ENCODE measurements at regions not wholly inside any gene's neighbourhood (a gene's known extent, or its start where the extent isn't known, plus 50 kb on each side); places are given as distances from the start of the nearest gene placed in this dataset.

DNA sequence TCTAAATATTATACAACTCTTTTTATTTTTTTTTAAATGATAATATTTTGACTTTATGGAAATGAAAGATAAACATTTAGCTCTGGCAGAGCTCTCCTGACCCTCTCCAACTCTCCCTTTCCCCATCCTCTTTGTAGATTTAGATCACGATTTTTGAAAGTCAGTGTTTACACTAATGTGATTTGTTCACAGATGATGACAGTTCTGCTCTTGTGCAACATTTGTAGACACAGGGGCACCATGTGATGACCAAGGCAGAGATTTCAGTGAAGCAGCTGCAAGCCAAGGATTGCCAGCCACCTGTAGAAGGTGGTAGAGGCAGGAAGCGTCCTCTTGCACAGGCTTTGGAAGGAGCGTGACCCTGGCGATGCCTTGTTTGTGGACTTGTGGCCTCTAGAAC, 483.2 kb downstream of the QKI start:
- DNase-seq (ENCODE audit: low spot score) = no peak
- FAIRE-seq = no peak

DNA sequence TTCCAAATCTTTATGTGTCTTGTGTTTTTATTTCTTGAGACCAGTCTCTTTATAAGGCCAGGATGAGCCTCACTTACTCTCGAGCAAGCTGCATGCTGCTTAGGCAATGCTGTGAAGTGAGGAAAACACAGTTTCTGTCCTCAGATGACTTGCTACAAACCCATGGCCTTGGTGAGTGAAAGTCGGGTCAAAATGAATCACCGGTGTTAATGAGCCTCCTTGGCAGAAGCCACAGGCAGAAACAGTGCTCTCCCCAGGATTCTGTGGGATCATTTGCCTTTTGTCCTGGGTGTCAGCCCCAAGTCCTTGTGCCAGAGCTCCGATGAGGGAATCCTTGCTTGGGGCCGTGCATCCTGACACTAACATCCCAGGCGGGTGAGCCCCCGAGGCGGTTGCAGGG, 482.5 kb downstream of the QKI start:
- DNase-seq (ENCODE audit: low spot score) (no peak), FAIRE-seq (no peak)

DNA sequence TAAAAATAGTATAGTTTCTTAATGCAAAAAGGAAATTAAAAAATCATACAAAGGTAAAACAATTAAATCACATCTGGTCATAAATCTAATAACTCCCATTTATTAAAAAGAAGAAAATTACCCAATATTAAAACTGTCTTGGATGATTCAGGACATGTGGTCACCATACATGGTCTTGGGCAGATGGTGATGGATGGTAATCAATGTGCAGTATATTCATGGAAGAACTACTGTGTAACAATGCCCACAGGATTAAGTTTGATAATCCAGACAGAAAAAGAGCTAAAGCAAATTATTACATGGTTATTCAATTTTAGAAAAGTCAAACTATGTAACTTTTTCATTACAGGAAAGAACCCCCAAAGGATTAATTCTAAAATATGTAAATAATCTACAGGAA, 480.6 kb downstream of the QKI start:
- FAIRE-seq (no peak), DNase-seq (ENCODE audit: low spot score) (no peak)

DNA sequence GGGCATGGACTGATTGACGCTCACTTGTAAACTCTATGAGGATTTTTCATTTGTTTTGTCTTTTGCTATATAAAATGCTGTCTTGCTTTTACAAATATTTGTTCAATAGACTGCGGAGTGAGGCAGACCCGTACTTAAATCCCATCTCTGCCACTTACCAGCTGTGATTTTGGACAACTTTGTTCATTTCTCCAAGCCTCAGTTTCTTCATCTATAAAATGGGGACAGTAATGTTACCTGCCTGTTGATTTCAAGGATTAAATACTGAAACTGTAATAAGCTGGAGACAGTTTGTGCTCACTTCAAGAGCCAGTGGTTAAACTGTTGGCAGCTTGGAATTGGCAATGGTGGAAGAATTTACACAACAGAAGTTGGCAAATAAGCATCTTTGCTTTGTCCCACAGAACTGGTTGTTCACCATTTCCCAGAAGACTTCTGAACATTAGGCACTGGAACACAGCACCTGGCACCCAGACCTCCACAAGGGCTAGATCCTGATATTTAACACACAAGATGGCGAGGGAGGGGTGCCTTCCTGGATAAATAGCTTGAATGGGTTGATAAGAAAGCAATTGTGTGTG, 479.2 kb downstream of the QKI start:
- DNase-seq (ENCODE audit: low spot score) (no peak), FAIRE-seq (no peak)

DNA sequence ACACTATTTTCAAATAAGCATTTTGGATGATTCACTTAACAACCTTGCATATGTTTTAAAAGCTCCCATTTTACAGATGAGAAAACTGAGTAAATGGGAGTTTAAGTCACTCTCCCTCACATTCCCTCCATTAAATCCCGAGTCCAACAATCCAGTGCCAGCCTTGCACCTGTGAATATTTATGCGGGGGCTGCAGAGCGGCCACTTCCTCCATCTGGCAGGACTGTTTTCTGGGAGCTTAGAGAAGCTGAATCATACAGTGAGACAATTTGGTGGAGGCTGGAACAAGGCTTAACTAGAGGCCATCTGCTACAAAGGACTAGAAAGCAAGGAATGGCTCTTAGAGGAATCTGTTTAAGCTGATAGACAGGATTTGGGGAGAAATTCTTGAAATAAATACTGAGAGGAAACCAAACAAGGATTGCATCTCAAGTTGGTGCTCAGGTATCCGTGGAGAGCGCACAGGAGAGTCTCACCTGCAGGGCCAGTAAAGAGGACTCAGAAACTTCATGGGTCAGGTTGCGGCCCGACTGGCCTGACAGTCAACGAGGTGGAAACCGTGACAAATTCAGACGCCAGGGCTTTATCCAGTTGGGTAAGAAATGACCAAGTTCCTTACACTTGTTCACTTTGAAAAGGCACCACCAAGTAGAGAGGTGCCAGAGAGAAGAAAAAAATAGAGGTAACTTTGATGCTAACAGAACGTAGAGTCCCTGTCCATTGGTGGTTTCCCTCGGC, 478.5 kb downstream of the QKI start:
- DNase-seq (ENCODE audit: low spot score) = no peak
- FAIRE-seq = no peak

DNA sequence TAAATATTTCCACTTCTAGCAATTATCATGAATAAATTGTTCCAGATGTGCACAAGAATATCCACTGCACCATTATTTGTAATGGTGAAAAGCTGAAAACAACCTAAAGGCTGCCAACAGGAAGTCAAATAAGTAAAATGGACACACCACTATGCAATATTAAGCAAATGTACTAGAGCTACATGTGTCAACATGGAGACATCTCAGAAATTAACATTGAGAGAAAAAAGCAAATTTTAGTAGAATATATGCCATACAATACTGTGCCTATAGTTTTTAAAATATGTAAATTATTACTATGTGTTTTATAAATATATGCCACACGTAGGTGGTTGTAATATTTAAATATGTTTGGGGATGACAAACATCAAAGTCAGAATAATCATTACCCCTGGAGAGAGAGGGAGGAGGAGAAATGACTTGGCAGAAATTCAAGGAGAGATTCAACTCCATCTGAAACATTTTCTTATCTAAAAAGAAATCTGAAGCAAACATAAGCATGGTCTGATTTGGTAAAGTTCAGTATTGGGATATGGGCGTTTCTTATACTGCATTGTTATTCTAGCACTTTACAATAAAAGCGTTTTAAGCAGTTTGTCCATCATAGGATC, 475.5 kb downstream of the QKI start:
- no peak for DNase-seq (ENCODE audit: low spot score)

DNA sequence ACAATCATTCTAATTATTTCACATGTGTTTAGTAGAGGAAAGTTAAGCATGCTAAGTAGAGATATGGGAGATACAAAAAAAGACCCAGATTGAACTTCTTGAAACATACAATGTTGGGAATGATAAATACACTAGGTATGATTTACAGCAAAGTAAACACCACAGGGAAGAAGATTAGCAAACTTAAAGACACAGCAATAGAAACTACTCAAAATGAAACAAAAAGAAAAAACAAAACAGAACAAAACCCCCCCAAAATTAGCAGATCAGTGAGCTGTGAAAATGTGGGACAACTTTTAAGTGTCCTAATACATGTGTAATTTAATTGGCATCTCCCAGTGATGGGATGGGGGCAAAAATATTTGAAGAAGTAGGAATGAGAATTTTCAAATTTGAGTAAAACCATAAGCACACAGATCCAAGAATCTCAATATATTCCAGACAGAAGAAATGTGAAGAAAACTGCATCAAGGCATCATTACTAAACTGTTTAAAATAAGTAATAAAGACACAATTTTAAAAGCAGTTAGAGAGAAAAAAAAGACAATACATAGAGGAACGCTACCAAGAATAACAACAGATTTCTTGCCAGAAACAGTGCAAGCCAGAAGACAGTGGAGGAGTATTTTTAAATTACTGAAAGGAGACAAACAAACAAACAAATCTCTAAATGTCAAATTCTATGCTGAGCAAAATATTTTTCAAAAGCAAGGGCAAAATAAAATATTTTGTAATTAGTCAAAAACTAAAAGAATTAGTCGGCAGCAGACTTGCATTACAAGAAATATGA, 473.7 kb downstream of the QKI start:
- FAIRE-seq (no peak), DNase-seq (ENCODE audit: low spot score) (no peak)

More for the DNA sequence above, 475.5 kb downstream of the QKI start:
- FAIRE-seq = no peak

DNA sequence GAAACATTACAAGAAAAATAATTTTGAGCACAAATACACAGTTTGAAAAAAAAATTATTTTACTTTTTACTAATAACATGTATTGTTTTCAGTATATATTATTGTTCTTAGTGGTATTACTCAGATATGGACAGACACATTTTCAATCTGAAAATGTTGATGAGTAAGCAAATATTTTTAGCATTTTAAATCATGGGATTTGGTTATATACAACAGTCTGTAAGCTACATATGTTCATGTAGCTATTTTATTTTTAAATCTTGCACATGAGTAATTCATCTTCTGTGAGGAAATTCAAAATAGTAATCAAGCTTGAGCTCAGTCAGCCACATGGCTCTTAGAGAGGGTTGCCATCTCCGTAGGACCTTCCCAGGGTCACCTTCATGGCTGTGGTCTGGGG, 471.9 kb downstream of the QKI start:
- no peak for FAIRE-seq

DNA sequence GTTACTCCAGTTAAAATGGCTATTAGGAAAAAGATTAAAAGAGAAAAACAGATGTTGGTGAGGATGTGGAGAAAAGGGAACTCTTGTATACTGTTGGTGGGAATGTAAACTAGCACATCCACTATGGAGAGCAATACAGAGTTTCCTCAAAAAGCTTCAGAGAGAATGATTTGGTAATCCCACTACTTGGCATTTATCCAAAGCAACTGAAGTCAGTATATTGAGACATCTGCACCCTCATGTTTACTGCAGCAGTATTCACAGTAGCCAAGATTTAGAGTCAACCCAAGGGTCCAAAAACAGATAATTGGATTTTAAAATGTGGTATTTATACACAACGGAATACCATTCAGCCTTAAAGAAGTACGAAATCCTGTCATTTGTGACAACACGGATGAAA, 469.5 kb downstream of the QKI start:
- FAIRE-seq (no peak), DNase-seq (ENCODE audit: low spot score) (no peak)

More for the DNA sequence above, 471.9 kb downstream of the QKI start:
- DNase-seq (ENCODE audit: low spot score) = no peak

DNA sequence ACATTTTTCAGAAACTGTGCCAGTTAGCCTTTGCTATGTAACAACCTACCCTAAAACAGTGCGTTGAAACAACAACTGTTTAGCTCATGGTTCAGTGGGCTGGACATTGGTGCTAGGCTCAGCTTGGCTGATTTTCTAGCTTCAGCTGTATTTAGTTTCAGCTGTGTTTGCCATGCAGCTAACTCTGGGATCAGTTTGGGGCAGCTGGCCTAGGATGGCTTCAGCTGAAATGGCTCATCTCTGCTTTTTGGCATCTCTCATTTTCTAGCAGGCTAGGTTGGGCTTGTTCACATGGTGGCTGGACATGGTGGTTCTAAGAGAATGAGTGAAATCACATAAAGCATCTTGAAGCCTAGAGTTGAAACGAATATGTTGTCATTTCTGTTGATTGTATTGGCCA, 464.2 kb downstream of the QKI start:
- FAIRE-seq = no peak
- no peak for DNase-seq (ENCODE audit: low spot score)

DNA sequence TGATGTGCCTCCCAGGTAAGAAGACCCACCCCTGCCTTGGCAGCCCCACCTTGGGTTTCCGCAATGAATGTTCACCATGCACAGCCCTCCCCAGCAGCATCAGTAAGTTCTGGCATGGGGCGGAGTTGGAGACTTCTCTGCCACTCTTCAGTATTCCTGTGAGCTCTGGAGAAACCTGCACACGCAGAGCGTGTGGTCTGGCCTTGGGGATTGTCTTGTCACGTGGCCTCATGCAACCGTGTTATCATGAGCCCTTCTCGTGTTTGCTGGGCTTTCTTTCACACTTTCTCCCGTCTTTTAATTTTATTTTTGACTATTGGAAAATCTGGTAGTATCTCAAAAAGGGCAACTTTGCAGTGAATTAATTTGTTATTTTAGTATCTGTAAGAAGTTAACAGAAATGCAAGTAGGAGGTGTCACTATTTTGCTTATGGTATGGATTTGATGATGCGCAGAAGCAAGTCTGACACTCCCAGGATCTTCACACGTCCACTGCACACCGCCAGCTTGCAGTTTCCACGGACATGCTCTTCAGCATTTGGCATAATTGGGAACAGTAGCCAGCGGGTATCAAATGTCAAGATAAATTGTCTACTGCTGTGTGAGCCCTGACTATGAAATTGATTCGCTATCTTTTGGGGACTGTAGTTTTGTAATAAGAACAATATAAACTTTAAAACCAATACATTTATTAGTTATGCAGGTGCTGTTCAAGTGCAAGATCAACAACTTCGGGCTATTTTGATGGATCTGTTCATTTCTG, 463.5 kb downstream of the QKI start:
- FAIRE-seq (no peak), DNase-seq (ENCODE audit: low spot score) (no peak)

DNA sequence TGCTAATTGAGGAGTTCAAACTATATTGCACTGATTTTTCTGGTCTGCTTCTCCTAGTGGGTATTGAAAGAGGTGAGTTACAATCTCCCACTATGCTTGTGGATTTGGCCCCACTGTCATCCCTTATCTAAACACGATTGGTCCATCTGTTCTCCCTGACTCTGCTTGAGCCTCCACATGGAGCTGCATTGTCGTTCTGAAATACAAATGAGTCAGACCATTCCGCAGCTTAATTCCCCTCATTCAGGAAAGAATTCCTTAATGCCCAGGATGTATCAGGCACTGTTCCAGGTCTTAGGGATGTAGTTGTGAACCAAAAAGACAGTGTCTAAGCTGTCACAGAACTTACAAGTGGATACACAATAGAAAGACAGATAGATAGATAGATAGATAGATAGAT, 461.9 kb downstream of the QKI start:
- DNase-seq (ENCODE audit: low spot score) (no peak), FAIRE-seq (no peak)

DNA sequence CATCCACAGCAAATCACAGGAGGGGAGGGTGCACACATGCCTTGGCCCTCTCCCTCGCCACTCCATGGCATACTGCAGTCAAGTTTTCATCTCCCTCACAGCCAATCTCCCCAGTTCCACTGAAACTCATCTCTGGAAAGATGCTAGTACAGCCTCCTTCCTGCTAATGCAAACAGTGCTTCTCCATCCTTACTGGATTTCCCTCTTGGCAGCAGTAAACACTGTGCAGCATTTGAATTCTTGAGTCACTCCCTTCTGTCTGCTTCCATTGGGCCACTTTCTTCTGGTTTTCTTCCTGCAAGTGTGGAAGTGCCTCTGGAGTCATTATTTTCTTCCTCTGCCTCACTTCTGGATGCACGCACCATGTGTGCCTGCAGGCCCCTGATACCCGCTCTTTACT, 460.3 kb downstream of the QKI start:
- no peak for FAIRE-seq
- DNase-seq (ENCODE audit: low spot score) = no peak

DNA sequence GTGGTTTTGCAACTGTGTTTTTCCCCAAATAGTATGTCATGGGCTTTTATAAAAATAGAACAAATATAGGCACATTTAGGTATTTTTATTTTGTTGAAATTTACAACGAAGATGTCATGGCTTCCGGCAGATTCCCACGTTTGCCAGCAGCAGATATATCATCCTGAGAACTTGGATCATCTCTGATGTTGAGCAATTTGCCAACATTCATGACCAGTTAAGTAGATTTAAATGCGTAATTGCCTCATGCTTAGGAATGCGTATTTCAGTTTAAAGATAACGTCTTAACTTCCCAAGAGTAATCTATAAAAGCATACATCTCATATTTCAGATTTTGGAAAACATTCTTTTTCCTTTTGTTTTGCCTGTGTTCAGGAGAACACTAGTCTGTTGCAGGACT, 457.8 kb downstream of the QKI start:
- no peak for FAIRE-seq
- no peak for DNase-seq (ENCODE audit: low spot score)

DNA sequence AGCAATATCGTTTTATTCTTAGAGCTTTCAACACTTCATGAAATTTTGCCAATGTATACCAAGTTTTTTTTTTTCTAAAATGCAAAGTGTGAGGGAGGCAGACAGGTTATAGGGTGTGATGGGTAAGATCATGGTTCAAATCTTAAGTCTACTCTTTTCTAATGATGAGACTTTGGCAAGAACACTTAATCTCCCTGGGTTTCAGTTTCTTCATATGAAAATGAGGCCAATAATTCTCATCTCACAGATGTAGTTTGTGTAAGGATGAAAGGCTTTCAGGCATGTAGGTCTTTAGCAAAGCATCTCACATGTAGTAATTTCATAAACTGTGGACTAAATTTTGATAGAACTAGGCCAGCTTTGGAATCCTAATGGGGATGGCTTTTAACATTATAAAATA, 457.1 kb downstream of the QKI start:
- no peak for FAIRE-seq

DNA sequence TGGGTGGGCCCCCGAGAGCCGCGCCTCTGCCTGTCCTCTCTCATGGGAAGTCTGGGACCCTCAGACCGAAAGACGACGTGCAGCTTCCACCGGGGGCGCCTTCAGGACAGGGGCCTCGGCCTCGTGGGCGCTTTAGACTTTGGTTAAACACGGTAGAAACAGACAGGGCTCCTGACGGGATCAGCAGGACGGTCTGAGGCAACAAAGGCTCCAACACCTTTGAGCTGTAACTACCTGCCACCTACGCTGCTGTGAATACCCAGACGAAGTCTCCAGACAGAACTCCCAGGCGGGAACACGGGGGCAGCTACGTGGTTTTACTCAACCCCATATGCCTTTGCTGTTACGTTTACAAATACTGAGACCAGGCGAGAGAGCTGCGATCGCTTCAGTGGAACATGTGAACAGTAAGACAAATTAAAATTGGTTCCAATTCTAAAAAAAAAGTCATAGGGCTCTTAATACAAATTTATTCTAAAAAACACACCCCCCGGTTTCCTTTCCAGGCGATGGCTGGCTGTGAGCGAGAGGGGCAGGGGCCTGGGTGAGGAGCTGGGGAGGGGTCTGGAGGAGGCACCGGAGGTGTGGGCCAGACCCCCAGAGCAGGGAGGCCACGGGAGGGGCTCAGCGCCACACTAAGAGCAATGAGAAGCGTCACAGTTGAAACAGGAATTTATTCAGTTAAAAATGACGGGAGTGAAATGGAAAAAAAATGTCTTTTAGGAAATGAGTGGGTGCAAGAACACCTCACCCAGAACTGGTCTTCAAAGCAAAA, 453.2 kb downstream of the QKI start:
- no peak for FAIRE-seq
- DNase-seq (ENCODE audit: low spot score) = no peak

More for the DNA sequence above, 457.1 kb downstream of the QKI start:
- DNase-seq (ENCODE audit: low spot score) = no peak

DNA sequence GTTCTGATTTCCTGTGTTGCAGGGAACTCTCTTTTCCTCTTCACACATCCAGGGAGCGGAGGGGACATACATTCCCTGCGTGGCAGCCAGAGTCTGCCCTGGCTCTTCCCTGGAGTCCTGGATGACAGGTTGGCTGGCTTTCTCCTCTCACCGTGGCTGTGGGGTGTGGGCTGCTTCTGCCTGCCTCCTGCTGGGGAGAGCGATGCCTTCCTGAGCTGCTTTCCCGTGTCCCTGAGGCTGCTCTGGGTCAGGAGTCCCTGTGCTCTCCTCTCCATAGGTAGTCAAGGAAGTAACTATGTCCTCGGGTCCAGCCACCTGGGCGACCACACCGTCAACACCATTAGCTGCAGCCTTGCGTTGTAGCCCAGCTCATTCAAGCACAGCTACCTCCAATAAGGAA, 451.7 kb downstream of the QKI start:
- FAIRE-seq (no peak), DNase-seq (ENCODE audit: low spot score) (no peak)

DNA sequence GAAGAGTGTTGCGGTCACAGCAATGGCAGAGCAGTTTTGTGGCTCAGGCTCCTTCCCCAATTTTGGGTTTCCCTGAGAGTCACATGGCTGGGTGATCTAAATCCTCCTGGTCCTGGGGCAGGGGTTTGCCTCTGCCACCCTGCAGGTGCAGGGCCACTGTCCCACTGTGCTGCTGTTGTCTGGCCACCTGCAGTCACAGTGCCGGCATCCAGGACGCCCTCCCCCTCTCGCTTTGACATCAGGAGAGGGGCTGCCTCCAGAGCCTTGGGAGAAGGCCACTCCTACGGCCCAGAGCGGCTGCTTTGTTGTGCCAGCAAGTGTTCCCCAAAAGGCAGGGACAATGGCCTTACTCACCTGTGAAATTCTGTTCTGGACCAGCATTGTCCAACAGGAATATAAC, 449.0 kb downstream of the QKI start:
- FAIRE-seq (no peak), DNase-seq (ENCODE audit: low spot score) (no peak)

DNA sequence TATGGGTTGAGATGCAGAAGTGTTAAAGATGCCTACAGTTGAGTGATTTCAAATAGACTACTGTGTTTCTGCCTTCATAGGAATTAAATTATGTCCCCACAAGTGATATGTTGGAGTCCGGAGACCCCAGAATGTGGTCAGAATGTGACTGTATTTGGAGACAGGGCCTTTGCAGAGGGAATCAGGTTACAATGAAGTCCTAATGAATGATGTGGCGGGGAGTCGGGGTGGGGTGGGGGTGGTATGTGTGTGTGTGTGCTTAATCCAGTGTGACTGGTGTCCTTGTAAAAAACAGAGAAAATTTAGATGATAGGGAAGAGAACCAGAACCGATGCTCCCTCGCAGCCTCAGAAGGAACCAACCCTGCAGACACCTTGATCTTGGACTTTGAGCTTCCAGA, 448.2 kb downstream of the QKI start:
- no peak for DNase-seq (ENCODE audit: low spot score)
- no peak for FAIRE-seq

DNA sequence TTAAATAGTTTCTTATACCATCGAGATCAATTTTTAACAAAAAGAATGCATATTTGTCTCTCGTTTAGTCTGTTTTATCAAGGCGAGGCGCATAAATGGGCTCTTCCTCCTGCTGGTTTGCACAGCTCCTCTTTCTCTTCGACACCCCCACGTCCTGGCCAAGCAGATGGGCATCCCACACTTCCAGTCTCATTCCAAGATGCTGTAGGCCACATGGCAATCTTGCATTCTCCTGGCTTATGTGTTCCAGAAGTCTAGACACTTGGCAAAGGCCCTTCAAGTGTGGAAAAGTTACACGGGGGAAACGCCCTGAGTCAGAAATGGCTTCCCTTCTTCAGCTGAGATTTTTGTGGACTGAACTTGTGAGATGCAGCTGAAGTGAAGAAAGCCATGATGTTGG, 447.1 kb downstream of the QKI start:
- FAIRE-seq = no peak
- no peak for DNase-seq (ENCODE audit: low spot score)
